NB4 (cell line): ENCODE measurements at regions not wholly inside any gene's neighbourhood (a gene's known extent, or its start where the extent isn't known, plus 50 kb on each side); places are given as distances from the start of the nearest gene placed in this dataset.

Experiments
- CTCF ChIP-seq: IDR thresholded peaks from one replicate; pipeline ENCODE4 v1.5.1; 2012; ENCODE audit warnings: low read depth, low read length
- MYC ChIP-seq: IDR thresholded peaks from 2 replicates; pipeline ENCODE4 v1.6.1; 2011; ENCODE audit warnings: low read depth, low read length
- POLR2A ChIP-seq: IDR thresholded peaks from 2 replicates; pipeline ENCODE4 v1.6.1; 2011; ENCODE audit warnings: mild to moderate bottlenecking; ENCODE audit not compliant: insufficient read length; ENCODE audit errors: extremely low read depth

- TF ChIP-seq CTCF (no peak), POLR2A (no peak), MYC (no peak)
These were observed 61.2 kb upstream of the HOPX start for GRCh38 chr4:56742080-56742871.
